NAMALWA (cell line): ENCODE measurements at regions not wholly inside any gene's neighbourhood (a gene's known extent, or its start where the extent isn't known, plus 50 kb on each side); places are given as distances from the start of the nearest gene placed in this dataset.

Source experiments
- DNase-seq: peaks from one replicate; pipeline ENCODE4 v3.0.0-alpha.2; 2015; ENCODE audit warnings: low spot score

DNA sequence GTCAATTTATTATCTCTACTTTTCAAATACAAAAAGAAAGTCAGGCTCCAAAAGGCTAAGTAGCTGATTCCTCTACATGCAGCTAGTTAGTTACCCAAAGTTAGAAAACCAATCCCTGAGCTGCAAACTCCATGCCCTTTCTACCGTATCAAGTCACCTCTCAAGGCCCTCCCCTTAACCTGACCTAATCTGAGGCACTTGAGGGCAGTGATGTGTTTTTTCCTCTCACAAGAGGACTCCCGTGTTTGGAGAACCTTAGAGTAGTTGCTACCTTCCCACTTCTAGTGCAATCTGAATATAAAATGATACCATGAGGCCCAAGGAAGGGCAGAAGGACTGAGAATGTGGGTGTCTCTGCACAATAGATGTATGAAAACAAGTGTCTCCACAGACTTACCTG, 907.9 kb upstream of the CELF4 start:
- no peak for DNase-seq

DNA sequence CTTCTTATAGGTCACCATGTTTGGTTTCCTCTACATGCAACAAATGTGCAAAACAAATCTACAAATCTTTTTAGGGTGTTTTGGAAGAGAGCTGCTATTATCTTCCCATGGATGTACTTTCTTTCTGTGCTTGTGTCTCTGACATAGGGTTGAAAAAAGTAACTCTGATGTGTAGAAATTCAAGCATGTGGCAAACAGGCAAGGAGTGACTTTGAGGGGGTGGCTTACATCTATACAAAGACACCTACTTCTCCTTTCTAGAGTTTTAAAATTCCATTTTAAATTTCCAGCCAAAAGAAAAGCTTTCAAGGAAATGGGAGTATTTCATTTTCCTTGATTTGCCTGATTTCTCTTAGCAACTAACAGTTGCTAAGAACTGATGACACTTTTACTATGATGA, 904.8 kb upstream of the CELF4 start:
- no peak for DNase-seq

DNA sequence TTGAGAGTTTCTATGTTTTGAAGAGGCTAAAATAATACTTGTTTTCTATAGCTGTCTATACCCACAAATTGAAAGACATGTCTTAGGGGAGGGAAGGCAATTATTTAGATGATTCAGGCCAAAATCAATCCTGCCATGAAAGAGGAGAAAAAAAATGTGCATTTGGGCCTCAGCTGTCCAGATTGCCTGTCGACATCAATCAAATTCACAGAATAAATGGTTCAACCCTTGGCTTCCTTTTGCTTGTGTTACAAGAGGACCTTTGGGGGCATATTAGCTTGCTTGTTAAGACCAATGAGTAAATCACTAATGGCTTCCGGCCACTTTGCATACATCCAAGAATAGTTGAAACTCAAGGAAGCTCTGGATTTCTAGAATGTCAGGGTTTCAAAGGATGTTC, 900.8 kb upstream of the CELF4 start:
- no peak for DNase-seq

DNA sequence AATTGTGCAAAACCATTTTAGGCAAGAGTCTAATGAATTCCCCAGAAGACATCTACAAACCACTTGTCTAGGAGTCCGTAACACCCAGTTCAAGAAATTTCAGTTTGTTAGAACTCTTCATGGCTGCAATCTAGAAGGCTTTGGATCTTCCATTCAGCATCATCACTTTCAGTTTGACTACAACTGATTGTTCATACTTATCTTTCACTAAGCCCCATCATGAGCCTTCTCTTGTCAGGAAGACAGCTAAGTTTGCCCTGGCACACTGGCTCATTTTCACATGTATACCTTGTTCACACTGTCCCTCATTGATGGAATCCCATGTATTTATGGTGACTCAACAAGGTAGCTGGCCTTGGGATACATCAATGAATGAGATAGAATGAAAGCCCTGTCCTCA, 898.4 kb upstream of the CELF4 start:
- no peak for DNase-seq

DNA sequence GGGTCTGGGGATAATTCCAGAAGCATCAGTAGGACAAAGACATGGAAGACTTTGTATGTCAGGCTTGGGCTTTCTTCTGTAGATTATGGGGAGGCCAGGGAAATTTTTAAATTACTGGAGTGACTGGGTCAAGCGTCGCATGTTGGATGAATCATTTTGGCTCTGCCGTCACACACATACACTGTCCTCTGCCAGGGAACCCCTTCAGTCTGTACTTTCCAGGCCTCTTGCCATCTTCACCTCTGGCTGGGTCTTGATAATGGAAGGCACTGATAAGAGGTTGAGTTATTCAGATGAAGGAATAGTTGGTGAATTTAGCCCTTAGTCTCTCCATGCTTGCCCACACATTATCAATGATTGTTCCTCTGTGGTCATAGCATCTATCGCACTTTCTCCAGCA, 895.1 kb upstream of the CELF4 start:
- no peak for DNase-seq

DNA sequence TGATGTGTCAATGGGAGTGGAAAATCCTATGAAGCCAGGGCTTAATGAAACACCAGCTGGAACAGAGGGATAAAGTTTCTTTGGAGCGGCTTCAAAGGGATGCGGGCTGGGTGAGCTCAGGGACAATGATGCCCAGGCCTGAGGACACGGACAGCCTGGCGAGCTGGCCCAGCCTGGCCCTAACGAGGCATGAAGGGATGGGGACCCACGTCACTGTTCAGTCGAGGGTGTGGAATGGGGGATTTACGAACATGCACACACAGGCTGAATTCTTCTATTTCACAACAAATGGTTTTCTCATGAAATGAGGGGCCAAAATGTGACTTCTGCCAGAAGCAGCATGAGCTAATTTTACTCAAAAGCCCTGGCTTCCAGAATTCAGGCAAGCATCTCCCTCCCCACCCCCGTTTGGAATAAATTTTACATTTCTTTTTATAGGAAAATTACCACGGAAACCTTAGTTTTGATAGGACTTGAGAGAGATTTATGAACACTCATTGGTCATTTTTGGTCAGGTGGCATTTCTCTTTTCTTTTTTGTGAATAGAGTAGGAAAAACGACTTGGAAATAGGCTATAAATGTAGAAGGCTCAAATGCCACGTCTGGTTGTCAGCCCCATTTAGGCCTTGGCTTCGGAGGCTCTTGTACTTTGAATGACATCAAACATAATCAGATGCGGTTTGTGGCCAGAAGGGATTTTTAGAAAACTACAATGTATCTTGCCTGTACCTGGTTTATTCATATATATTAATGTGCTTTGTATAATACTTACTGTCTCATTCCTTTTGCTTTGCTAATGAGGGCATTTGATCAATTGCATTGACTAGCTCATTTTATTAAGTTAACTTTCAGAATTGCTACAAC, 893.8 kb upstream of the CELF4 start:
- no peak for DNase-seq

DNA sequence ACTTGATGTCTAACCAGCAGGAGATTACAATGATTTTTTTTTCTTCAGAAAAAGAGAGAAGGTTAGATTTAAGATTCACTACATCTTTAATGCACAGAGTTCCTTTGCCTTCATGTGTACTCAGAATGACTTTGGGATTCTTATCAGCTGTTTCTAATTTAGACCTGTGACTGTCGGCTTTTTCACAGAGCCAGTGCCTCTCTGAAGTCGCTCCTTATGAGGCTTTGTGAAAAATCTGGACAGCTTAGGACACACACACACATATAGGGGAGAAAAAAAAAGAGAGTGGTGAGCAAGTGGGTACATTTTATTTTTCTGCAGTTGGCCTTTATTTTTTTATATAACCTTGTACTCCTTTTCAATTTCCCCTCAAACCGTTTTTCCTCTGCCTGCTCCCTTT, 893.1 kb upstream of the CELF4 start:
- DNase-seq: no peak

DNA sequence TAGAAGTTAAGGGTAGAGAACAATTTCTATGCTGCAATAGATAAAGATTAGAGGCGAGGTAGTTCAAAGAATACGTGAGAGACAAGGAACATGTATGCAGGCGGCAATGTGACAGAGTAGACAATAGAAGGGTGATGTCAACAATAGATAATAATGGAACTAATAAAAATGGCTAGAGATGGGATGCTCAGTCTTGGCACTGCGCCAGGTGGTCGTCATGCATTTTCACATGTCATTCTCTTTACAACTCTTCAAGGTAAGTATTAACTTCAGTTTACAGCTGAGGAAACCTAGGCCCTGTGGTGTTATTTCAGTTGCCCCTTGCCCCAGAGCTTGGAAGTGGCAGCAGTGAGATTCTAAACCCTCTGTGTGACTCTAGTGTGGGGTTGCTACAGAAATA, 890.7 kb upstream of the CELF4 start:
- no peak for DNase-seq

DNA sequence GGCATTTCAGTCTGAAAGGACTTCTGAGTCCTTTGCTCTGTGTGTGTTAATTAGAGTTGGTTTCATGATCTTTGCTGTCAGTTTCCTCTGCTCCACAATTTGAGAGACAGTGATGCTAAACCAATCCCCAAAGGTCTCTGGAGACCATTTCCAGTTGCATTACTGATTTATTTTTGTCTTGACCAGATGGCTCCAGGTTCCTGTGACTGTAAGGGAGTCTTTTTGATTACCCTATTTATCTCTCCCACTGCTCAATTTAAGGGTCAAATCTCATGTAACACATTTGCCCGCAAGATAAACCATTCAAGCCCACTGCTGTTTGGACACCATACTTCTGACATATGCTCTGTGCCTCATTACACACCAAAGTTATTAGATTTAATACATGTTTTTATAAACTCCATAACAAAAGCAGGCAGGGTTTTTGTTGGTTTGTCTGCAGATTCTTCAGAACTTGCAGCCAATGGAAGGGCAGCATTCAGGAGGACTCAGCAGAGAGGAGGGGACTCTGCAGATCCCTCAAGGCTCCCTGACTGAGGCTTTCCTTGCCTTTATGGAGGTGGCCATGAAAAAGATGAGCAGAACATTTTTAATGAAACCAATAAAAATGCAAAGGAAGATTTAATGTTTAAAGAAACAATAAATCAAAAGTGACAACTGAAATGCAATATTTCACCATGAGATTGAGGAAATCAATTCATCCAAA, 889.3 kb upstream of the CELF4 start:
- no peak for DNase-seq

DNA sequence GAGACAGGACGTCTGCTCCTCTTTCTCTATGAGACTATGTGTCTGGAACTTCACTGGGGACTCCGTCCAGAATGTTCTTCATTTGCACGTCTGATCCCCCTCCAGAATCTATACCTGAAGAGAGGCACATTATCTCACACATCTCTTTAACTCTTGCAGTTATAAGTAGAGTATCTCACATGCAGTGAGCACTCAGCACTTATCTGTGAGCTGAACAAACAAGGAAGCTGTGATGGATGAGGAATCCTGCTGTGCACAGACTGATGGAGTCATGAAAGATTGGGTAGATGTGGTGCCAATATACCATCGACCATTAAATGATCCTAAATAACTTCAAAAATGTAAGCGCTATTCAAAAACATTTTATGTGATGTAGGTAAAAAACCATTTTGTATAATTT, 888.3 kb upstream of the CELF4 start:
- DNase-seq: no peak

DNA sequence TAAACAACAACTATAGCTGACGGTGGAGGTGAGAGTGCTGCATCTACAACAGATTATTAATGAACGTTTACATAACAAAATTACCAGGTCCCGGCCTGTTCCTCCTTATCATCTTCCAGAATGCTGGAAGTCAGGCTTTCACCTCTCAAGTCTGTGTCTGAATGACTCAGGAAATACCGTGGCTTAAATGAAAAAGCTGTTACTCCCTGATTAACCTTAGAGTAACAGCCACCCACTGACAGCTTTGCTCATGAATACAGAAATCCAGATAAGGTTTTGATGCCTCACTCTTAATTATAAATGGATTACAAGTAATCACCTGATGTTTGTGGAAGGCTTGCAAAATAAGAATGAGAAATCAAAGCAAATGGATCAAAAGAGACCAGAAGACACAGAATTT, 885.3 kb upstream of the CELF4 start:
- DNase-seq: no peak

DNA sequence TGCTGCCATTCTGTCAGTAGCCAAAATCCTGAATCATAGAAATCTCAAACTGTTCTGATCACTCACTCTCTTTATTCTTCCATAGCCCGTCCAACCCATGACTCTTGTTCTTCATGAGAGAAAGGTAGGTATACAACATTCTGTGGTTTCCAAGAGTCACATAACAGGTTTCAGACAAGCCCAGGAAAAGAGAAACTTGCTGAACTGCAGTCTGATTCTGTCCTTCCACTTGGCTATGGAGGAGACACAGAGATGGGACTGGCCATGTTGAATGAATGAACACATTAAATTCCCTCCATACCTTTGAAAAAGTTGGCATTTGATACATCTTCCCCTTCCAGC, 880.2 kb upstream of the CELF4 start:
- no peak for DNase-seq

DNA sequence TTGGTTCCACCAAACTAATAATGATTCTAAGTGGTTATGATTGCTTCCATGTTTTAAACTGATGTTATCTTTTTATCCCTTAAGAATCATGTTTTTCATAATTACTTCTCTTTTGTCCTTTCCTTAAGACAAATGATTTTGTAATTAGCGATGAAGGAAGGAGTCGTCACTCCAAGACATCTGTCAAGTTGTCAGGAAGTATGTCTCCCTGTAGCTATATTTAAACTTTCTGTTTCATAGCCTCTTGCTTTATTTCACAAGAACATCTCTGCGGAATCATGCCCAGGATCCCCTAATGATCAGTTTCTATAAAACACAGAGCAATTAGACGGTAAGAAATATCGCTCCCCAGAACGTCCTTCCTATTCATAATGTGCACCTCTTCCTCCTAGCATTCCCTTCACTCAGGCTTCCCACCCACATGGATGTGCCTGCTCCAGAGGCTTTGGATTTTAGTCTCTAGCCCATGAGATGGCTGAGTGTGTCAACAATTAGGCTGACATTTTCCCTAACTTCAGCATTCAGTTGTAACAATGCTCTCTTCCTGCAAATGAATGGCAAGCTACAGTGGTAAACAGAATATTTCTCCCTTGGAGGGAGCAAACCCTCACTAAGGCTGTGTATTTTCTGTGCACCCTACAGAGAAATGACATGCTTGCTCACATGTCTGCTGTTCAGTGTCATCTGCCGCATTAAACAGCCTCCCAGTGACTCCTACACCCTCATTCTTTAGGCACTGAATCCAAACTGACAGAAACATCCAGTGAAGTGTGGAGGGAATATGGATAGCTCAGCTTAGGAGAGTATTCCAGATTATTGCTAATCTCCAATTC, 879.6 kb upstream of the CELF4 start:
- no peak for DNase-seq

DNA sequence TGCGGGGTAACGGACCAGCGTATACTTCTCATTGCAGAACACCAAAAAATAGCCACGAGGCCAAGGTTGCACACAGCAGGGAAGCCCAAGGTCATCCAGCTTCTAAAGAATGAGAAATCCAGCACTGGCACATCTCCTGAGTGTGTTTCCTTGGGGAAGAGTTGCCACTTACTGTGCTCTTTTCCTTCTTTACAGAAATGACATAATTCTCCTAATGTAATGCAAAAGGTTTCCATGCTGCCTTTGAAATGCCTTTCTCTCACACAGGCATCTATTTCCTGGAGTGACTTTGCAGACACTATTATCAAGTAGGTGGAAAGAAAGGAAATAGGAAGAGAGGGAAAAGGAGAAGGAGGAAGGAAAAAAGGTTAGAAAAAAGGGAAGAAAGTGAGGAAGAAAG, 862.1 kb upstream of the CELF4 start:
- DNase-seq: no peak

DNA sequence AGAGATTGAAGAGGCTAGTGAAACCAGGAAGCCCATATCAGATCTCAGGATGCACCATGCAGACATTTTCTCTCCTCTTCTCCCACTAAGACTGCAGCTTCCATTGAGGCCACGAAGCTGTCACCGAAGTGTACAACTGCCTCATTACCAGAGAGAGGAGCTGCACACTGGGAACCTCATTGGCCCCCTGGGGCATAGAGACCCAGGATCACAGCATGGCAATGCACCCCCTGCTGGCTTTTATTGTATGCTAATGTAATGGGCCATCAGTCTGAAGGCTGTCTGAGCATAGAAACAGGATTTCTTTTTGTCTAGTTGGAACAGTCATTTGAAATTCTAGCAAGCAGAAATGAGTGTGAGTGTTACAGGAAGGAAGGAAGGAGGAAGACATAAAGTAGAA, 861.6 kb upstream of the CELF4 start:
- peak; percentile 30 for DNase-seq

DNA sequence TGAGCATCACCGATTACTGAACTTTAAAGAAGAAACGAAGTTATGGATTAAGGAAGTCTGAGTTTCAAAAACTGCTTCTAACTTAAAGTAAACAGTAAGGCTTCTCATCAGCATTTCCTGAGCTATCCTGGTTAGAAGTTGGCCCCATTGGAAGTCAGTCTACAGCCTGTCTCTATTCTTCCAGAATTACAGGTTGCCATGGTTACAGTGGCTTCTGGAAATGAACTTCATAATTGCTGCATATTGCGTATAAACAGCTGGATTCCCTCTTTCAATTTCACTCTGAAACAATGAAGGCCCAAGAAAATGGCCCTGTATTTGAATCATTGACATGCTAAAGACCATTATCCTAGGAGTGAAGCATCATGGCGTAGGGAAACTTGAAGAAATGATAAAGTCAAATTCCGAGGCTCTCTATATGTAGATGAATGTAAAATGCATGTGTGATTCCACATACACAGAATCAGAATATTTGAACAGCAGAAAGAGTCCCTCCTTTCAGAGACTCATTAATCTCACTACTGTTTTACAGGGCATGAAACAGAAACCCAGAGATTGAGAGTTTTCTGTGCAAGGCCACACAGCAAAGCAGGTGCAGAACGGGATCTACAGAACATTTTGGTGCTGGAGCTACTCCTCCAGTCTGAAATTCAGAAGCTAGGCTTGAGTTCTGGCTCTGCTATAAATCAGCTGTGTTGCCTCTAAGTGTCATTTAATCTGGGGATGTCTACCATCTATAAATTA, 856.4 kb upstream of the CELF4 start:
- DNase-seq: no peak

DNA sequence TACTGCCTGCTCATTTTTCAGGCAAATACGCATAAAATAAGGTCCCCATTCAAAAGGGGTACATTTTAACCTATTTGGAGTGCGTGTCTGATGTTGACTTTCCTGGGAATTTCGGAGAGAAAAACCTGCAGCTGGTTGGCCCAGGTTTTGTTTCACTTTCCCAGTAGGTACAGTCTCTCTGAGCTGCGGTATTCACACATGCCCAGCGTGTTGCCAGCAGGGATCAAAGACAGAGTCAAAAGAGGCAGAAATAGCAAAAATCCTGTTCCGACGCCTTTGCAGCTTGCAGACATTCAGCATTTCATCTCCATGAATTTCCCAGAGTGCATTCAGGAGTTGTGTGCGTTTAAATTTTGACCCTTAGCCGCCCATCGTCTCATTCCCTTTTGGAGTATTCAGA, 855.4 kb upstream of the CELF4 start:
- no peak for DNase-seq

DNA sequence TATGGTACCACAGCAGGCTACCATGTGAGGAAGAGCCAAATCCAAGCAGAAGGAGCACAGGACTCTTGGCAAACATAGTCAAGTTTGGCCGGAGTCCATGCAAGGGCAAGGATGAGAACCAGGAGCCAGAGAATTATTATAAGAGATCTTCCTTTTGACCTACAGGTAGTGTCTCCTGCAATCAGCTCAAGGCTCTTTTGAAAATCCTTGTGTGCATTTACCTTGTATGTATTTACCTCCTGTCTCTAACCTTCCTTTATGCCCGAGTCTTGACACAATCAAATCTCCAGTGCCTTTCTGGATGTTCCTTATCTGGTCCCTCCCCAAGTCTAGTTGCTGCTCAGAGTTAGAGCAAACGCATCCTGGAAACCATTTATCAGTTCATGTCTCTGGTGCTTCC, 855.0 kb upstream of the CELF4 start:
- no peak for DNase-seq

DNA sequence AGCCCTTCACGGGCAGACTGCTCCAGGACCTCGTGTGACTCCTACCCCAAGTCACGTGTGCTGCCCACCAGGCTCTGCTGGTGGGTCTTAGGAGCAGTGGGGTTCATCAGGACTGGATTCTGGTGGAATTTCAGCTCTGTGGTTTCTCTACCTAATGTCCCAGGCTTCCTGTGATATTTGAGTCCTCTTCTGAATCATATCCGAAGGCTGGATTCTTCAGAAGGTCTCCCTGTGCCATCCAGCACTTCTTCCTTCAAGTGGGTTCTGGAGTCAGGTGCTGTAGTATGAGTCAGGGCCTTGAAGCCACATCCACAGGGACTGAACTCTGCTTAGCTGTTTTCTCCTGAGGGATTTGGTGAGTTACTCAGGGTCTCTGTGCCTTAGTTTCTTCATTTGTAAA, 850.2 kb upstream of the CELF4 start:
- DNase-seq: no peak

DNA sequence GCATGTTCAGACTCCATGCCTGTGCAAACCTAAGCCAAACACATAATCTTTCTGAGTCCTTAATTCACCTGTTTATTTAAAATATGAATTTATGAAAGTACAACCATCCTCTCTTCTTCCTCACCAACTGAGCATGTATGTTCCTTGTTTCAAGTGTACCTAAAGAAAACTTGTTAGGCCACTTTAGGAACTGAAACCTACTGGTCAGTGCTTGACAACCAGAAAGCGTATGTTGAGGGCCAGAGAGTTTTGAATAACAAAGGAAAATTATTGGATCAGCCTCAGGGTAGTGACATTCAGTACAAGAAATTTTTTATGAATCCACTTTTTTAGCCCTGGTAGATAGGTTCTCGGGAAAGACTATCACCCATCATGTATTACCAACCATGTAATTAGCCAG, 847.6 kb upstream of the CELF4 start:
- no peak for DNase-seq

DNA sequence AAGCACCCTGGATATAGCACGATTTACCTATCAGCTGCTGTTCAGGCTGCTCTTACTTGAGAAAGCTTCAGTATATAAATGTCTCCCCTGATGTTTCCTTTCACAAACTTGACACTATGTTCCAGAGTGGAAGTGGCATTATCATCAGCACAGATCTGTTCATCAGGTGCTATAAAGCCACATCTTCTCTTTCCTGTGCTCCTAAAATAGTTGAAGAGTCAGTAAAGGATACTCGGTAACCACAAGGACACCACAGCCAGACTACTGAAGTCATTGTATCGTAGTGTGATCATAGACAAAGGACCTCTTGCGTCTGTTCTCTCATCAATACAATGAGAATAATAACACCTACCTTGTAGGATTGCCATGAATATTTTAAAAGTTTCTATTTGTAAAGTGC, 841.0 kb upstream of the CELF4 start:
- no peak for DNase-seq

DNA sequence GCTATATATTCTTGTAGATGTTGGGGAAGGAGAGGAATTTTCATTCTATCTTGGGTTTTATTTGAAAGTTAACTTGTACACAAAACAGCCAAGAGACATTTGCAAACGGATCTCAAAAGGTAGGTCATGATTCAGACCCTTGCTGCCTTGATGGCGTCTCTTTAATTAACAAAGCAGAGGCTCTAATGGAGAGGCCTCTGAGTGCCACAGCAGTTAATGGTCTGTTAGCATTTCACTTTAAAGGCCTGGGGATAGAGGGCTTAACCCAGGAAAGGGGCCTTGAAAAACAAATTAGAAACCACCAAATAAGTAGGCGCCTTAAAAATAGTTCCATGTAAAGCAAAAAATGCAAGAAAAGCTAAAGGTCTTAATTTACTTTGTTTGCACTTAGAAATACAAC, 836.9 kb upstream of the CELF4 start:
- DNase-seq: no peak
